Heart right ventricle (tissue), 16 donors: ENCODE measurements at regions not wholly inside any gene's neighbourhood (a gene's known extent, or its start where the extent isn't known, plus 50 kb on each side); places are given as distances from the start of the nearest gene placed in this dataset.
A peak's percentile ranks its signal among the peaks of the same experiment; 100 is the strongest.

ENCODE experiments used
- ATAC-seq, 8 donors: fragments of 200-7000 bp; cut with Tn5 transposase; one replicate each; pipeline ENCODE4 v1.9.1; 2020; ENCODE audit warnings: mild to moderate bottlenecking in 8 of 8, moderate library complexity in 8 of 8, moderate number of reproducible peaks in 1 of 8
- DNase-seq, 2 donors: peaks; one replicate each; pipeline ENCODE4 v3.0.0-alpha.2; 2020
- H3K27ac ChIP-seq, 10 donors: fragments of 200-600 bp; sonication (generic) in 2 of 10; one replicate each; pipeline versions ENCODE4 v1.5.0 to v1.8.0; 2020 to 2022; ENCODE audit warnings: mild to moderate bottlenecking in 3 of 10
- H3K27me3 ChIP-seq, 7 donors: fragments of 200-600 bp; one replicate each; pipeline ENCODE4 v1.8.0; 2021 to 2022; ENCODE audit warnings: mild to moderate bottlenecking in 2 of 7
- H3K36me3 ChIP-seq, 9 donors: fragments of 200-600 bp; sonication (generic) in 1 of 9; one replicate each; pipeline versions ENCODE4 v1.5.0 to v1.8.0; 2020 to 2022; ENCODE audit warnings: mild to moderate bottlenecking in 2 of 9
- H3K4me1 ChIP-seq, 9 donors: fragments of 200-600 bp; sonication (generic) in 1 of 9; one replicate each; pipeline versions ENCODE4 v1.5.0 to v1.8.0; 2020 to 2022; ENCODE audit warnings: mild to moderate bottlenecking in 4 of 9
- H3K4me3 ChIP-seq, 10 donors: fragments of 200-600 bp; sonication (generic) in 2 of 10; one replicate each; pipeline versions ENCODE4 v1.5.0 to v1.8.0; 2020 to 2022; ENCODE audit warnings: mild to moderate bottlenecking in 7 of 10, moderate library complexity in 2 of 10
- H3K9me3 ChIP-seq, 11 donors: fragments of 200-600 bp in 10 of 11; sonication (generic) in 2 of 11; one replicate each; pipeline versions ENCODE4 v1.5.0 to v1.8.0; 2013 to 2022; ENCODE audit warnings: mild to moderate bottlenecking in 2 of 11, control low read depth in 1 of 11, moderate library complexity in 1 of 11
- CTCF ChIP-seq, 9 donors: fragments of 200-600 bp; sonication (generic) in 2 of 9; IDR thresholded peaks; one replicate each; pipeline versions ENCODE4 v1.5.0 to v1.8.0; 2021 to 2022; ENCODE audit warnings: antibody characterized with exemption in 9 of 9, mild to moderate bottlenecking in 5 of 9, moderate library complexity in 1 of 9
- WGBS, 2 donors: extraction: QIAGEN DNeasy Blood & Tissue Kit; methylation state at CpG; one replicate each; pipeline ENCODE4 v1.1.7; 2013; ENCODE audit warnings: inconsistent platforms in 1 of 2; 5-methylcytosine and 5-hydroxymethylcytosine counted together
- intact Hi-C, 10 donors: fragments of 100-400 bp; cut with DNase I; formaldehyde crosslinking; loops; one replicate each; pipeline versions ENCODE4 v1.11.1 to v1.14.2; 2022
- donor health status: Arrhythmogenic right ventricular cardiomyopathy.
- donor health status: ischemic (EF 13 %, LVEDD 7.1; RV severe dilation, severe dysfunction).
- donor health status: healthy with polysubstance abuse.
- donor health status: DM: no; HTN: yes; CAD: no.
- donor health status: DM: no; HTN: no; CAD: no.
- donor health status: ischemic (EF 25% LVEDD 6.9; RV normal size, moderate dysfunction).
- donor health status: ischemic (EF 25% LVEDD 5.7; RV mildly dilated, moderate dysfunction).
- donor health status: healthy.
- donor health status: DM: yes; HTN: yes; CAD: no.
- donor health status: Ischemic cardiomyopathy.
- donor health status: ischemic (EF 35%, LVEDD 5.7; RV mildly dilated, moderate dysfunction).
- donor health status: nonischemic (EF 11% LVEDD 7.7; RV severe dilation, severe dysfunction).
- donor health status: DM: yes; HTN: yes; CAD: no.
- donor health status: PGD.
- donor health status: ischemic (EF 29% LVEDD 5.4; RV normal size, mild dysfunction).
- donor health status: nonischemic (EF 23%, LVEDD 6.1; RV moderate dilation, normal function).

GRCh38 chr1:38465460-38465859 is 394.1 kb downstream of the RRAGC start:
- DNase-seq: no peak
- TF ChIP-seq CTCF (IDR thresholded peaks at IDR 0.05): no peak
- Histone ChIP-seq H3K9me3 (peaks cover 0 to 14% (median 0%) of the 10 kb centered on the region in 11 donors), H3K27ac (no peak overlapping the region), H3K4me1 (peaks cover 0 to 10% (median 0%) of the 10 kb centered on the region in 9 donors), H3K27me3 (peaks cover 0 to 27% (median 14%) of the 10 kb centered on the region in 7 donors), H3K36me3 (no peaks in the 10 kb centered on the region), H3K4me3 (no peak overlapping the region)
- ATAC-seq: no peak
- 63 to 76% methylated on average over 4 of the region's 4 CpGs for WGBS, 2 donors
- intact Hi-C loops: no loop called here

DNA sequence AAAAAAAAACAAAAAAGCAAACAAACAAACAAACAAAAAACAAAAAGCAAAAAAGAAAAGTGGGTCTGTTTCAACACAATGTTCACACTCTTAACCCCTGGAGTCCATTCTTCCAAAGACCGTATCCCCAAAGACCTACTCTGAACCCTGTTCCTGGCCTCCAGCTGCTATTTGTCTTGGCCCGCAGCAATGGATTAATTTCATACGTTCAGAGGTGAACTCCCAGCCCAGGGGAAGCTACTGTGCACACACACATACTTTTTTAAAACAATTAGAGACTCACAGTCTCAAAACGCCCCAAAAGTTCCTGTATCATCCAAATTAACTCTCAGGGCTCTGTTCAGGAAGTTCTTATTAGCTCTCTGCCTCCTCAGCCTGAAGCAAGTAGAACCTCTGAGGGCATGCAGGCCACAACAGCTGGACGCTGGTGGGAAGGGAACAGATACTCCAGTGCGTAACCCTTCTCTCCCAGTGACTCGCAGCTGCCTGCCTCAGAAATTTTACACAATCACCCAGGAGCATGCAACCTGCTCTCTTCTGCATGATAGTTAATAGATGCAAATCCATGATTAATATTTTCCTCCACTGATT is 395.4 kb downstream of the RRAGC start:
- Histone ChIP-seq H3K27me3 (peaks cover 0 to 29% (median 12%) of the 10 kb centered on the region in 7 donors), H3K4me3 (no peak overlapping the region), H3K4me1 (peaks cover 0 to 10% (median 0%) of the 10 kb centered on the region in 9 donors), H3K27ac (no peak overlapping the region), H3K9me3 (peaks cover 0 to 14% (median 0%) of the 10 kb centered on the region in 11 donors), H3K36me3 (no peaks in the 10 kb centered on the region)
- DNase-seq (no peak), ATAC-seq (peak in 1 of 8 donors; percentile 33)
- intact Hi-C loops: no loop called here
- TF ChIP-seq CTCF (IDR thresholded peaks at IDR 0.05): no peak
- WGBS, 2 donors: 32 to 48% methylated on average over 7 of the region's 7 CpGs

- Histone ChIP-seq H3K9me3 (peaks cover 0 to 14% (median 0%) of the 10 kb centered on the region in 11 donors), H3K36me3 (no peaks in the 10 kb centered on the region), H3K27me3 (peaks cover 0 to 25% (median 12%) of the 10 kb centered on the region in 7 donors), H3K27ac (no peak overlapping the region), H3K4me3 (no peak overlapping the region), H3K4me1 (peaks cover 0 to 10% (median 0%) of the 10 kb centered on the region in 9 donors)
- no peak for DNase-seq
- no peak for TF ChIP-seq CTCF (IDR thresholded peaks at IDR 0.05)
- intact Hi-C loops: no loop called here
- no peak for ATAC-seq
Observed at GRCh38 chr1:38463074-38463473, 396.5 kb downstream of the RRAGC start.

- H3K4me1 ChIP-seq: no peaks in the 10 kb centered on the region
- H3K36me3 ChIP-seq: no peaks in the 10 kb centered on the region
- H3K9me3 ChIP-seq: no peaks in the 10 kb centered on the region
- ATAC-seq (no peak), DNase-seq (no peak)
- WGBS, 2 donors: 32 to 53% methylated on average over 2 of the region's 2 CpGs
- no peak overlapping the region for H3K27ac ChIP-seq
- TF ChIP-seq CTCF (IDR thresholded peaks at IDR 0.05): no peak
- peaks cover 0 to 31% (median 7%) of the 10 kb centered on the region in 7 donors for H3K27me3 ChIP-seq
- H3K4me3 ChIP-seq: no peak overlapping the region
- intact Hi-C loops: no loop called here
Observed at GRCh38 chr1:38456531-38456876, 403.1 kb downstream of the RRAGC start.
